HepG2 (cell line): ENCODE measurements at regions not wholly inside any gene's neighbourhood (a gene's known extent, or its start where the extent isn't known, plus 50 kb on each side); places are given as distances from the start of the nearest gene placed in this dataset.

Experiments
- CC2D1A ChIP-seq: sonication (generic); formaldehyde crosslinking; IDR thresholded peaks from 2 replicates; pipeline ENCODE4 v1.8.1; 2023; ENCODE audit warnings: mild to moderate bottlenecking, missing genetic modification reagents
- EED ChIP-seq: sonication (generic); formaldehyde crosslinking; IDR thresholded peaks from 2 replicates; pipeline ENCODE4 v1.5.0; 2020; ENCODE audit warnings: mild to moderate bottlenecking, missing genetic modification reagents
- ESRRA ChIP-seq: sonication (generic); formaldehyde crosslinking; IDR thresholded peaks from 2 replicates; pipeline ENCODE4 v1.5.1; 2020; ENCODE audit warnings: mild to moderate bottlenecking, low read depth, missing genetic modification reagents
- PRMT3 ChIP-seq: sonication (generic); formaldehyde crosslinking; IDR thresholded peaks from 2 replicates; pipeline ENCODE4 v1.8.1; 2022; ENCODE audit warnings: low read depth, mild to moderate bottlenecking, moderate library complexity, missing genetic modification reagents, borderline replicate concordance
- RNF2 ChIP-seq: fragments of 450-650 bp; conservative IDR thresholded peaks from 2 replicates; pipeline ENCODE4 v1.6.1; 2016; ENCODE audit warnings: low read depth
- YY1 ChIP-seq: IDR thresholded peaks from 2 replicates; pipeline ENCODE4 v1.6.1; 2011; ENCODE audit warnings: low read length, low read depth, moderate library complexity, mild to moderate bottlenecking; ENCODE audit not compliant: insufficient read depth, insufficient replicate concordance
- ZNF577 ChIP-seq: sonication (generic); formaldehyde crosslinking; IDR thresholded peaks from 2 replicates; pipeline ENCODE4 v1.4.0; 2020; ENCODE audit warnings: mild to moderate bottlenecking, low read depth, missing genetic modification reagents, borderline replicate concordance
- ZNF580 ChIP-seq: IDR thresholded peaks from 2 replicates; pipeline ENCODE4 v1.6.1; 2016; ENCODE audit warnings: low read depth, borderline replicate concordance
- TF ChIP-seq, protein P1 (sequence below): sonication (generic); formaldehyde crosslinking; IDR thresholded peaks from 2 replicates; pipeline ENCODE4 v1.5.0; 2020; ENCODE audit warnings: mild to moderate bottlenecking, missing genetic modification reagents, moderate library complexity

GRCh38 chr11:86152901-86153300, 84.0 kb upstream of the PICALM start:
- TF ChIP-seq PRMT3 (CRISPR knock-in tag), result no peak
- TF ChIP-seq, protein P1, sequence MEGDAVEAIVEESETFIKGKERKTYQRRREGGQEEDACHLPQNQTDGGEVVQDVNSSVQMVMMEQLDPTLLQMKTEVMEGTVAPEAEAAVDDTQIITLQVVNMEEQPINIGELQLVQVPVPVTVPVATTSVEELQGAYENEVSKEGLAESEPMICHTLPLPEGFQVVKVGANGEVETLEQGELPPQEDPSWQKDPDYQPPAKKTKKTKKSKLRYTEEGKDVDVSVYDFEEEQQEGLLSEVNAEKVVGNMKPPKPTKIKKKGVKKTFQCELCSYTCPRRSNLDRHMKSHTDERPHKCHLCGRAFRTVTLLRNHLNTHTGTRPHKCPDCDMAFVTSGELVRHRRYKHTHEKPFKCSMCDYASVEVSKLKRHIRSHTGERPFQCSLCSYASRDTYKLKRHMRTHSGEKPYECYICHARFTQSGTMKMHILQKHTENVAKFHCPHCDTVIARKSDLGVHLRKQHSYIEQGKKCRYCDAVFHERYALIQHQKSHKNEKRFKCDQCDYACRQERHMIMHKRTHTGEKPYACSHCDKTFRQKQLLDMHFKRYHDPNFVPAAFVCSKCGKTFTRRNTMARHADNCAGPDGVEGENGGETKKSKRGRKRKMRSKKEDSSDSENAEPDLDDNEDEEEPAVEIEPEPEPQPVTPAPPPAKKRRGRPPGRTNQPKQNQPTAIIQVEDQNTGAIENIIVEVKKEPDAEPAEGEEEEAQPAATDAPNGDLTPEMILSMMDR (CRISPR knock-in tag), result no peak
- TF ChIP-seq CC2D1A, result no peak
- TF ChIP-seq ESRRA, result no peak
- no peak for TF ChIP-seq YY1
- no peak for TF ChIP-seq RNF2
- no peak for TF ChIP-seq ZNF577
- no peak for TF ChIP-seq ZNF580 (CRISPR knock-in tag)
- no peak for TF ChIP-seq EED (CRISPR knock-in tag)
